ENCODE measurements at regions not wholly inside any gene's neighbourhood (a gene's known extent, or its start where the extent isn't known, plus 50 kb on each side); places are given as distances from the start of the nearest gene placed in this dataset.
A peak's percentile ranks its signal among the peaks of the same experiment; 100 is the strongest.

GRCh38 chr11:45365961-45366618, 79.9 kb upstream of the SYT13 start:
- Histone ChIP-seq H3K27me3 (ENCODE audit: insufficient read depth, low read length, poor library complexity, severe bottlenecking) (peaks cover 15% of the 10 kb centered on the region), H3K27ac (ENCODE audit: low read depth, low read length) (no peak overlapping the region), H3K4me3 (ENCODE audit: low read length) (no peak overlapping the region), H3K4me1 (ENCODE audit: insufficient read depth, low read length) (no peaks in the 10 kb centered on the region), H3K36me3 (ENCODE audit: insufficient read depth, low read length) (no peaks in the 10 kb centered on the region), H3K9me3 (ENCODE audit: low read length) (no peaks in the 10 kb centered on the region)
- POLR2A ChIA-PET, result no interaction called here
- peaks cover 23 to 46% of the 10 kb centered on the region in 2 donors for H3K27me3 Mint-ChIP-seq
- H3K36me3 Mint-ChIP-seq, result peaks cover 0 to 13% (median 0%) of the 10 kb centered on the region in 3 donors
- no peak overlapping the region for H3K4me3 Mint-ChIP-seq
- no peak overlapping the region for H3K27ac Mint-ChIP-seq
- no peak for DNase-seq
- peaks cover 2% of the 10 kb centered on the region in 3 donors for H3K4me1 Mint-ChIP-seq
- H3K9me3 Mint-ChIP-seq, result no peaks in the 10 kb centered on the region
- CTCF ChIA-PET, result no interaction called here

GRCh38 chr11:45362636-45363035, 76.5 kb upstream of the SYT13 start:
- no peak overlapping the region for H3K27ac ChIP-seq (ENCODE audit: low read depth, low read length)
- H3K36me3 ChIP-seq (ENCODE audit: insufficient read depth, low read length), result no peaks in the 10 kb centered on the region
- peaks cover 7 to 22% of the 10 kb centered on the region in 2 donors for H3K27me3 Mint-ChIP-seq
- peaks cover 6% of the 10 kb centered on the region for H3K27me3 ChIP-seq (ENCODE audit: insufficient read depth, low read length, poor library complexity, severe bottlenecking)
- POLR2A ChIA-PET, result no interaction called here
- no peak overlapping the region for H3K27ac Mint-ChIP-seq
- H3K36me3 Mint-ChIP-seq, result peaks cover 0 to 9% (median 0%) of the 10 kb centered on the region in 3 donors
- DNase-seq, result no peak
- no peaks in the 10 kb centered on the region for H3K9me3 ChIP-seq (ENCODE audit: low read length)
- no peaks in the 10 kb centered on the region for H3K9me3 Mint-ChIP-seq
- H3K4me3 Mint-ChIP-seq, result no peak overlapping the region
- H3K4me1 ChIP-seq (ENCODE audit: insufficient read depth, low read length), result no peaks in the 10 kb centered on the region
- H3K4me3 ChIP-seq (ENCODE audit: low read length), result no peak overlapping the region
- CTCF ChIA-PET, result no interaction called here
- no peaks in the 10 kb centered on the region for H3K4me1 Mint-ChIP-seq

- Mint-ChIP-seq H3K36me3 (peaks cover 0 to 9% (median 0%) of the 10 kb centered on the region in 3 donors), H3K27me3 (peaks cover 6 to 20% of the 10 kb centered on the region in 2 donors), H3K4me1 (peaks cover 4 to 6% (median 5%) of the 10 kb centered on the region in 3 donors), H3K4me3 (no peak overlapping the region), H3K27ac (no peak overlapping the region), H3K9me3 (no peaks in the 10 kb centered on the region)
- ChIA-PET POLR2A (no interaction called here), CTCF (no interaction called here)
- no peak overlapping the region for H3K4me3 ChIP-seq (ENCODE audit: low read length)
- H3K27me3 ChIP-seq (ENCODE audit: insufficient read depth, low read length, poor library complexity, severe bottlenecking), result no peaks in the 10 kb centered on the region
- DNase-seq, result no peak
- H3K9me3 ChIP-seq (ENCODE audit: low read length), result no peaks in the 10 kb centered on the region
- no peaks in the 10 kb centered on the region for H3K4me1 ChIP-seq (ENCODE audit: insufficient read depth, low read length)
- no peak overlapping the region for H3K27ac ChIP-seq (ENCODE audit: low read depth, low read length)
- H3K36me3 ChIP-seq (ENCODE audit: insufficient read depth, low read length), result no peaks in the 10 kb centered on the region
These were observed 75.4 kb upstream of the SYT13 start for GRCh38 chr11:45361551-45361950.

GRCh38 chr11:45355706-45356041, 69.5 kb upstream of the SYT13 start:
- DNase-seq, result peak in 1 of 5 donors; percentile 11
- H3K9me3 ChIP-seq (ENCODE audit: low read length), result no peaks in the 10 kb centered on the region
- CTCF ChIA-PET, result interaction anchor here (0.6 to 1.2 kb wide), 2 partner anchors 16 to 20 kb away, joined by 3 read pairs; no protein-coding TSS in a partner anchor
- H3K36me3 Mint-ChIP-seq, result peaks cover 1 to 4% (median 3%) of the 10 kb centered on the region in 3 donors
- POLR2A ChIA-PET, result no interaction called here
- H3K27me3 Mint-ChIP-seq, result peaks cover 0 to 7% of the 10 kb centered on the region in 2 donors
- no peaks in the 10 kb centered on the region for H3K36me3 ChIP-seq (ENCODE audit: insufficient read depth, low read length)
- H3K27me3 ChIP-seq (ENCODE audit: insufficient read depth, low read length, poor library complexity, severe bottlenecking), result no peaks in the 10 kb centered on the region
- peak overlapping the region; percentile 81 for H3K4me3 ChIP-seq (ENCODE audit: low read length)
- H3K4me1 Mint-ChIP-seq, result peaks cover 17 to 22% (median 20%) of the 10 kb centered on the region in 3 donors
- peak overlapping the region; percentile 19 to 97 (median 86) for H3K27ac Mint-ChIP-seq
- H3K4me3 Mint-ChIP-seq, result peak overlapping the region; percentile 80 to 94 (median 82)
- peaks cover 0 to 2% (median 0%) of the 10 kb centered on the region in 5 donors for H3K9me3 Mint-ChIP-seq
- peak overlapping the region; percentile 69 for H3K27ac ChIP-seq (ENCODE audit: low read depth, low read length)
- H3K4me1 ChIP-seq (ENCODE audit: insufficient read depth, low read length), result peaks cover 12% of the 10 kb centered on the region

- DNase-seq, result peak; percentile 78 to 91 (median 84)
- peaks cover 0 to 2% (median 0%) of the 10 kb centered on the region in 5 donors for H3K9me3 Mint-ChIP-seq
- H3K4me1 Mint-ChIP-seq, result peaks cover 17 to 22% (median 20%) of the 10 kb centered on the region in 3 donors
- Histone ChIP-seq H3K27ac (ENCODE audit: low read depth, low read length) (peak overlapping the region; percentile 69), H3K9me3 (ENCODE audit: low read length) (no peaks in the 10 kb centered on the region), H3K4me1 (ENCODE audit: insufficient read depth, low read length) (peaks cover 12% of the 10 kb centered on the region), H3K36me3 (ENCODE audit: insufficient read depth, low read length) (no peaks in the 10 kb centered on the region), H3K4me3 (ENCODE audit: low read length) (peak overlapping the region; percentile 81), H3K27me3 (ENCODE audit: insufficient read depth, low read length, poor library complexity, severe bottlenecking) (no peaks in the 10 kb centered on the region)
- H3K4me3 Mint-ChIP-seq, result peak overlapping the region; percentile 80 to 94 (median 82)
- H3K36me3 Mint-ChIP-seq, result peaks cover 1 to 4% (median 3%) of the 10 kb centered on the region in 3 donors
- peak overlapping the region; percentile 75 to 97 (median 86) for H3K27ac Mint-ChIP-seq
- peaks cover 0 to 7% of the 10 kb centered on the region in 2 donors for H3K27me3 Mint-ChIP-seq
- ChIA-PET POLR2A (no interaction called here), CTCF (interaction anchor here (0.6 to 1.2 kb wide), 2 partner anchors 16 to 19 kb away, joined by 3 read pairs; no protein-coding TSS in a partner anchor)
These were observed 69.0 kb upstream of the SYT13 start for GRCh38 chr11:45354976-45355705.

GRCh38 chr11:45348729-45349128, 62.6 kb upstream of the SYT13 start:
- Histone ChIP-seq H3K27ac (ENCODE audit: low read depth, low read length) (no peak overlapping the region), H3K4me3 (ENCODE audit: low read length) (no peak overlapping the region), H3K9me3 (ENCODE audit: low read length) (no peaks in the 10 kb centered on the region), H3K36me3 (ENCODE audit: insufficient read depth, low read length) (no peaks in the 10 kb centered on the region), H3K27me3 (ENCODE audit: insufficient read depth, low read length, poor library complexity, severe bottlenecking) (no peaks in the 10 kb centered on the region), H3K4me1 (ENCODE audit: insufficient read depth, low read length) (no peaks in the 10 kb centered on the region)
- Mint-ChIP-seq H3K9me3 (no peaks in the 10 kb centered on the region), H3K4me1 (no peaks in the 10 kb centered on the region), H3K27me3 (peaks cover 12 to 28% of the 10 kb centered on the region in 2 donors), H3K4me3 (no peak overlapping the region), H3K36me3 (peaks cover 0 to 1% (median 0%) of the 10 kb centered on the region in 3 donors), H3K27ac (peak overlapping the region in 1 of 8 donors; percentile 51)
- ChIA-PET POLR2A (no interaction called here), CTCF (interaction anchor here (2.2 kb wide), 1 partner anchor 10 kb away, joined by 6 read pairs; no protein-coding TSS in a partner anchor)
- DNase-seq, result no peak

GRCh38 chr11:45347348-45348082, 61.4 kb upstream of the SYT13 start:
- Histone ChIP-seq H3K4me1 (ENCODE audit: insufficient read depth, low read length) (no peaks in the 10 kb centered on the region), H3K27me3 (ENCODE audit: insufficient read depth, low read length, poor library complexity, severe bottlenecking) (no peaks in the 10 kb centered on the region), H3K4me3 (ENCODE audit: low read length) (no peak overlapping the region), H3K27ac (ENCODE audit: low read depth, low read length) (no peak overlapping the region), H3K9me3 (ENCODE audit: low read length) (no peaks in the 10 kb centered on the region), H3K36me3 (ENCODE audit: insufficient read depth, low read length) (no peaks in the 10 kb centered on the region)
- Mint-ChIP-seq H3K4me3 (no peak overlapping the region), H3K36me3 (no peaks in the 10 kb centered on the region), H3K9me3 (no peaks in the 10 kb centered on the region), H3K27ac (no peak overlapping the region), H3K4me1 (no peaks in the 10 kb centered on the region), H3K27me3 (peaks cover 12 to 32% of the 10 kb centered on the region in 2 donors)
- no peak for DNase-seq
- POLR2A ChIA-PET, result no interaction called here
- CTCF ChIA-PET, result interaction anchor here (1.2 kb wide), 1 partner anchor 424 kb away, joined by 3 read pairs; no protein-coding TSS in a partner anchor

GRCh38 chr11:45345491-45345890, 59.4 kb upstream of the SYT13 start:
- H3K36me3 Mint-ChIP-seq, result no peaks in the 10 kb centered on the region
- Histone ChIP-seq H3K4me3 (ENCODE audit: low read length) (no peak overlapping the region), H3K27me3 (ENCODE audit: insufficient read depth, low read length, poor library complexity, severe bottlenecking) (no peaks in the 10 kb centered on the region), H3K9me3 (ENCODE audit: low read length) (no peaks in the 10 kb centered on the region), H3K36me3 (ENCODE audit: insufficient read depth, low read length) (no peaks in the 10 kb centered on the region), H3K4me1 (ENCODE audit: insufficient read depth, low read length) (no peaks in the 10 kb centered on the region), H3K27ac (ENCODE audit: low read depth, low read length) (no peak overlapping the region)
- peaks cover 17 to 36% of the 10 kb centered on the region in 2 donors for H3K27me3 Mint-ChIP-seq
- POLR2A ChIA-PET, result no interaction called here
- no peak overlapping the region for H3K27ac Mint-ChIP-seq
- no peaks in the 10 kb centered on the region for H3K9me3 Mint-ChIP-seq
- DNase-seq, result no peak
- CTCF ChIA-PET, result no interaction called here
- no peak overlapping the region for H3K4me3 Mint-ChIP-seq
- H3K4me1 Mint-ChIP-seq, result no peaks in the 10 kb centered on the region

Data from CD8-positive, alpha-beta memory T cell (primary cell).